Astrocyte of the cerebellum (primary cell): ENCODE measurements at regions not wholly inside any gene's neighbourhood (a gene's known extent, or its start where the extent isn't known, plus 50 kb on each side); places are given as distances from the start of the nearest gene placed in this dataset.

Experiments
- DNase-seq: peaks from one replicate; pipeline ENCODE4 v3.0.0-alpha.2; 2011; ENCODE audit warnings: low read depth
- H3K4me3 ChIP-seq: 2 replicates; pipeline ENCODE4 v1.5.1; 2011; ENCODE audit warnings: mild to moderate bottlenecking, low read depth, low read length, moderate library complexity
- CTCF ChIP-seq: IDR thresholded peaks from 2 replicates; pipeline ENCODE4 v1.5.1; 2012; ENCODE audit warnings: low read length, low read depth, moderate library complexity, mild to moderate bottlenecking; ENCODE audit errors: missing control alignments
- in situ Hi-C: cut with HindIII; loops from 2 replicates; pipeline ENCODE4 v1.10.0; 2017; ENCODE audit warnings: low sequenced_read_pairs

- H3K4me3 ChIP-seq, result no peak overlapping the region
- no peak for TF ChIP-seq CTCF
- DNase-seq, result peak; percentile 60
- in situ Hi-C loops, result no loop called here
Observed at GRCh38 chr13:73450583-73450982, 391.8 kb downstream of the KLF5 start.

GRCh38 chr13:73449252-73449651 lies 390.4 kb downstream of the KLF5 start:
- no peak overlapping the region for H3K4me3 ChIP-seq
- DNase-seq, result no peak
- in situ Hi-C loops, result no loop called here
- TF ChIP-seq CTCF, result no peak

- in situ Hi-C loops, result no loop called here
- DNase-seq, result no peak
- TF ChIP-seq CTCF, result no peak
- H3K4me3 ChIP-seq, result no peak overlapping the region
Observed at GRCh38 chr13:73440296-73440895, 381.6 kb downstream of the KLF5 start.

GRCh38 chr13:73433890-73434289 lies 375.1 kb downstream of the KLF5 start:
- no peak for TF ChIP-seq CTCF
- in situ Hi-C loops, result no loop called here
- H3K4me3 ChIP-seq, result no peak overlapping the region
- no peak for DNase-seq

- no peak for DNase-seq
- in situ Hi-C loops, result no loop called here
Observed at GRCh38 chr13:73433458-73433857, 374.7 kb downstream of the KLF5 start.

GRCh38 chr13:73429701-73430100 lies 370.9 kb downstream of the KLF5 start:
- DNase-seq, result peak; percentile 34
- in situ Hi-C loops, result no loop called here
- TF ChIP-seq CTCF, result no peak
- H3K4me3 ChIP-seq, result no peak overlapping the region

More at GRCh38 chr13:73433458-73433857, 374.7 kb downstream of the KLF5 start:
- no peak overlapping the region for H3K4me3 ChIP-seq
- TF ChIP-seq CTCF, result no peak
